ENCODE measurements at regions not wholly inside any gene's neighbourhood (a gene's known extent, or its start where the extent isn't known, plus 50 kb on each side); places are given as distances from the start of the nearest gene placed in this dataset.

DNA sequence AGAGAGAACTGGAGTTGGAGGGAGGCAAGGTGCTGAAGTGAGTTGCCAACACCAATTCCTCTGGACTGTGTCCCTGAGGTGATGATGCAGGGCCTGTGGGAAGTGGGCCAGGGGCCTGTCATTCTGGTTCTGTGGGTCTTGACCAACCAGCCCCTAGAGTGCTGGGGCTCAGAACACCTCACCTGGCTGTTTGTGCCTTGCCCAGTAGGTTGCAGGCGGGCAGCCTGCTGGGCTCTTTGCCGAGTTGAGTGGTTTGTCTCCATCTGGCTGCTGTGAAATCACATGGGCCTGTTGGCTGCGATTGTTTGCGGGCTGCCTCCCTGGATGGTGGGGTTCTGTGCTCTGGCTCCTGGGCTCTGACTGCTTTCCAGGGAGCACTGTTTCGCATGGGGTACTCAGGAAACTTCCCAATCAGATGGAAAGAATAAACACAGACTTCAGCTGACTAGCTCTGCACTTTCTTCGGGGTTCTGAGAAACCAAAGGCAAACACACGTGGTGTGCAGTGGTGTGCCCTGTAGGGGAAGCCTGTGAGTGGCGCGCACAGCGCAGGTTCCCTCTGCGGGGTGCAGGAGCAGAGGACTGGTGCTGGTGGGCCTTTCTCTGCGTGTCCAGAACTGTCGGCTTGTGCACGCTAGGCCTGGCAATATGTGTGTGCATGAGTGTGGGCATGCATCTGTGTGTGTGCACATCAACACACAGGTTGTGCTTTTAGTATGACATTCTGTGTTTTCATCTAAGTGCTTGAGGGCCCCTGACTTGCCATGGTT lies 95.1 kb downstream of the RHOU start:
- Mint-ChIP-seq H3K4me3 (no peak overlapping the region), H3K9me3 (no peaks in the 10 kb centered on the region), H3K4me1 (ENCODE audit: low read depth in 2 of 2) (peaks cover 9 to 24% of the 10 kb centered on the region in 2 donors), H3K36me3 (no peaks in the 10 kb centered on the region), H3K27me3 (peaks cover 3 to 9% of the 10 kb centered on the region in 2 donors), H3K27ac (no peak overlapping the region)
- ATAC-seq (peak; percentile 8 to 26), DNase-seq (ENCODE audit: low spot score) (no peak)

DNA sequence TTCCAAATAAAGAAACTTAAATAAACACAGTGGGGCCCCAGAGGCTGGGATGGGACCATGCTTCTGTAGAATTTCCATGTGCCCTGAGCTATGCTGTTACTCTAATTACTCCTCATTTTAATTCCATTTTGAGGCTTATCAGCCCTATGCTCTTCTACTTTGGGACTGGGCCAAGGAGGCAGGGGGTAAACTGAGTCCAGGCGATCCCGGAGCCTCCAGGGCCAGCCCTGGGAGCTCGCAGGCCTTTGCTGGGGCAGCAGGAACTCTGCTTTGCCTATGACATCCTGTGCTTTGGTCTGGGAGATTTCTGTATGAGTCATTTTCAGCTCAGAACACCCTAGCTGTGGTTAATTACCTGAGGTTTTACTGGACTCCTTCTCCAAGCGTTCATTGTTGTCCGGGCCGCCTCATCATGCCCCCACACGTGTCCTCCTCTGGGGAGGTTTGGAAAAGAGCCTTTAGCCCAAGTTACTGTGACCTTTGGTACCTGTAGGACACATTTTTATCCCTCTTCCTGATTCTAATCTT lies 95.7 kb downstream of the RHOU start:
- Mint-ChIP-seq H3K4me3 (no peak overlapping the region), H3K9me3 (no peaks in the 10 kb centered on the region), H3K4me1 (ENCODE audit: low read depth in 2 of 2) (peaks cover 8 to 18% of the 10 kb centered on the region in 2 donors), H3K27ac (no peak overlapping the region), H3K36me3 (no peaks in the 10 kb centered on the region), H3K27me3 (peaks cover 0 to 11% of the 10 kb centered on the region in 2 donors)
- ATAC-seq = peak in 1 of 2 donors; percentile 75
- no peak for DNase-seq (ENCODE audit: low spot score)

DNA sequence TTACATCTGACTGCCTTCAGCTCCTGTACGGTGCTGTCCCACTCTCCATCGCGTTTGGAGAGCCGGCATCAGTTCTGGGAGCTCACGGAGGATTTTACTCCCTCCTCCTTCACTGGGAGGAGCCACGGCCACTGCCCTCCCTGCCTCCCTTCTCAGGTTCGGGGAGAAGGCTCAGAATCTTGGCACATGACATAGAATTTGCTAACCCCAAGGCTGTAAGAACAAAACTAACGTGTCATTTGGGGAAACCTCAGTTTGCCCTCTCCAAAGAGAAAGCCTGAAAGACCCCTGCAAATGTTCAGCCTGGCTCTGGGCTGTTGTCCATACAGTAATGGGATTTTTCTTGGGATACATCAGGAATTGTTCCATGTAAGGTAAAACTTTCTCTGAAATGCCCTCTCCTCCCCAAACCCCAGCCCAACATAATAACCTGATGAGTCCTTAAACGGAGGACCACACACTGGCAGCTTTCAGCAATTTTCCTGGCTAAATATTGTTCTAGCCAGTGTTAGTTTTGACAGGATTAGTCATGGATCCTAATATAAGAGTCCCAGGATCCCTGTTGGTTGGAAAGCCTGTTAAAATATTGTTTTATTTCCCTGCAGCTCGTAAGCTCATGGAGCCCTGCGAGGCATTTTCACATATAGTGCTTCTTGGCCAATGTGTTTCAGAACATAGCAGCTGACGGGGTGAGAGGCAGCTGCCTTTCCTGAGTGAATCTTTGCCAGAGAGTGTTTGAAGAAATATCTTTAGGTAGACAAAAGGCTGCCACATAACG lies 98.8 kb downstream of the RHOU start:
- Mint-ChIP-seq H3K36me3 (no peaks in the 10 kb centered on the region), H3K9me3 (no peaks in the 10 kb centered on the region), H3K27me3 (peaks cover 0 to 4% of the 10 kb centered on the region in 2 donors), H3K4me3 (no peak overlapping the region), H3K4me1 (ENCODE audit: low read depth in 2 of 2) (peaks cover 0 to 11% of the 10 kb centered on the region in 2 donors), H3K27ac (no peak overlapping the region)
- ATAC-seq = peak in 1 of 2 donors; percentile 47
- no peak for DNase-seq (ENCODE audit: low spot score)

DNA sequence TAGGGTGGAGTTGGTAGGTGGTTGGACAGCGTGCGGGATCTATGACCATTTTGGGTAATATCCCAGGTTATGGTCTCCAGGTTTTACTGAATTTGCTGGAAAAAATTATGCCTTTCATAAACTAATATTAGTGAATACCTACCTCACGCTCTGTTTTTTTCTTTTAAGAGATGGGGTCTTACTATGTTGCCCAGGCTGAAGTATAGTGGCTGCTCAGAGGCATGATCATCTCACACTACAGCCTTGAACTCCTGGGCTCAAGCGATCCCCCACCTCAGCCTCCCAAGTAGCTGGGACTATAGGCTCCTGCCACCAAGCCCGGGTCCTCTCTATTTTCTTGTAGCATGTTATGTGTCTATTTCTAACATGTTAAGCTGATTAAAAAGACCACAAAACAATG lies 100.2 kb downstream of the RHOU start:
- ATAC-seq (no peak), DNase-seq (ENCODE audit: low spot score) (no peak)
- Mint-ChIP-seq H3K27me3 (peaks cover 0 to 4% of the 10 kb centered on the region in 2 donors), H3K4me3 (no peak overlapping the region), H3K9me3 (no peaks in the 10 kb centered on the region), H3K4me1 (ENCODE audit: low read depth in 2 of 2) (peaks cover 0 to 6% of the 10 kb centered on the region in 2 donors), H3K27ac (no peak overlapping the region), H3K36me3 (no peaks in the 10 kb centered on the region)

DNA sequence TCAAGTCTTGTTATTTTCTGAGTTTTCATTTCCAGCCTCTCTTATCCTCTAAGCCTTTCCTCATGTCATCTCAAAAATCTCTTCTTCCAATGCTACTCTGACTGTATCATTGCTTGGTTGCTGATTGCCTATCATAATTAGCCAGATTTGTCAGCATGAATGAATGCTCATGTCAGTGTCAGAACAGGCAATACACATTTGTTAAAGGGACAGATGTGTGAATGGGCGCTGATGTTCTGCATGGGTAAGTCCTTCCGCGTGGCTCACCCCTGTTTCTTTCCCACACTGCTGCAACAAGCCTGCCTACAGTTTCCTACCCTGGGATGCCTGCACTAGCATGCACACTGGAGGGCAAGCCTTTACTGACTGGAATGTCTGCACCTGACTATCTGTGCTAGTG lies 100.6 kb downstream of the RHOU start:
- Mint-ChIP-seq H3K36me3 (no peaks in the 10 kb centered on the region), H3K27me3 (peaks cover 0 to 4% of the 10 kb centered on the region in 2 donors), H3K4me1 (ENCODE audit: low read depth in 2 of 2) (peaks cover 0 to 5% of the 10 kb centered on the region in 2 donors), H3K27ac (no peak overlapping the region), H3K9me3 (no peaks in the 10 kb centered on the region), H3K4me3 (no peak overlapping the region)
- ATAC-seq (no peak), DNase-seq (ENCODE audit: low spot score) (no peak)

DNA sequence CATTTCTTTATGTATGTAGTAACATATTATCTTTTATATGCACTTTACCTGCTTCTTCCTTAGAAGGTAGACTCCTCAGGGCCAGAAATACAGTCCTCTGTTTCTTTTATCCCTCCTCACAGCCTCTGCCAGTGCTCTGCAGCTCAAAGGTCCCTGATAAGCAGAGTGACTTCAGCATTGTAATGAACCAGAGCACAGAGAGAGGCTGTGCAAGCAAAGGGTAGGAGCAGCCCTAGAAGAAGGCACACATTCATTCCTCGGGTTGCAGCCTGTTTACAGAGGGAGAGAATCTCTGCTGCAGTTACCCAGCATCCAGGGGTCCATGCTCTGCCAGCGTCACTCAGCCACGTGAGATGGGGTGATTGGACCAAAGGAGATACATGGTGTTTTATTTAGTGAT lies 101.1 kb downstream of the RHOU start:
- H3K27ac Mint-ChIP-seq = no peak overlapping the region
- DNase-seq (ENCODE audit: low spot score) (no peak), ATAC-seq (no peak)
- no peaks in the 10 kb centered on the region for H3K36me3 Mint-ChIP-seq
- no peaks in the 10 kb centered on the region for H3K9me3 Mint-ChIP-seq
- H3K4me3 Mint-ChIP-seq = no peak overlapping the region
- H3K4me1 Mint-ChIP-seq (ENCODE audit: low read depth in 2 of 2) = peaks cover 0 to under 1% of the 10 kb centered on the region in 2 donors
- H3K27me3 Mint-ChIP-seq = peaks cover 0 to 4% of the 10 kb centered on the region in 2 donors

DNA sequence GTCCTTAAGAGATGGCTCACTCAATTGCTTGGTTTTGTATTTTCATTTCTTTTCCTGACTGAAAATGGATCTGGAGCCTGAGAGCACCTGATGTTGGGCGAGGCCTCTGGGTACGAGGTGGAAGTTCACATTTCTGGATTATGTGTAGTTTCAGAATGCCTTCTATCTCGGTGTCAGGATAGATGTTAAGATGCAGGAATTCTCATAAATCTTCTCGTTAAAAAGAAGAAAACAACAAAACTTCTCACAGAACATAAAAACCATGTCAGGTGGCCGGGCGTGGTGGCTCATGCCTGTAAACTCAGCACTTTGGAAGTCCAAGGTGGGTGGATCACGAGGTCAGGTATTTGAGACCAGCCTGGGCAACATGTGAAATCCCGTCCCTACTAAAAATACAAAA lies 101.8 kb downstream of the RHOU start:
- DNase-seq (ENCODE audit: low spot score) (no peak), ATAC-seq (no peak)
- Mint-ChIP-seq H3K36me3 (no peaks in the 10 kb centered on the region), H3K9me3 (no peaks in the 10 kb centered on the region), H3K4me1 (ENCODE audit: low read depth in 2 of 2) (peaks cover 2 to 4% of the 10 kb centered on the region in 2 donors), H3K27ac (no peak overlapping the region), H3K27me3 (peaks cover 0 to 4% of the 10 kb centered on the region in 2 donors), H3K4me3 (no peak overlapping the region)

DNA sequence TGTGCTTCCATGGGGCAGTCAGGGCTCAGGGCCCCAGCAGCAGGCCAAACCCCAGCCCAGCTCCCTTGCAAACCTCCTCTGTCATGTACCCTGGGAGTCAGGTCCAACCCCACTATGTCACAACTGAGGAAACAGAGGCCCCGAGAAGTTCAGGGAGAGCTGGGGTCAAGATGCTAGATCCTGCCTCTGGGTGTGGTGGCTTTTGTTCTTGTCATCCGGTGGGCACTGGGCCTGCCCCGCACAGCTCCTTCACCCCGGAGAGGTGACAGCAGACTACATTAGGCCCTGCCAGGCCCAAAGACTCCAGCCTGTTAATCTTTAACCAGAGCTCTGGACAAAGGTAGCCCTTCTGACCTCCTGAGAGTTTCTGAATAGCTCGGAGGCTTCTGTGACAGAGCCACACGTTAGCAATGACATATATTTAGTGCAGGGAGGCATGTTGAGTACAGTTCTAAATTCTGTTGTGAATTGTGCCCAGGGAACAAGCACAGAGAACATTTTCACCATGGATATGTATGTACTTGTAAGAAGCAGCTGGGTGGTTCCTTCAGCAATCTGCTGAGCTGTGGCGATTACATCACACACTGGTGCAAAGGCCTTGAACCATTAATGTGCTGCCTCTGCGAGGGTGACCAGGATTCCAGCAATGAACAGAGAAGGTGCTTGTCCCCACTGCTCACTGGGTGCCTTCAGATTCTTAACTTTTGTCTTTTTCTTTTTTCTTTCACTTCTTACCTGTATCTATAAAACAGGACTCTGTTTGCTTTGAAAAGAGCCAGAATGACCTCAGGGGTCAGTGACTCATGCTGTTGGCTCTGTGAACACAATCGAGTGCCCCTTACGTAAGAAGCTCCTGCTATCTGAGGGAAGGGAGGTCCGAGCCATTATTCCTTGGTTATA lies 102.8 kb downstream of the RHOU start:
- no peak for DNase-seq (ENCODE audit: low spot score)
- no peak overlapping the region for H3K27ac Mint-ChIP-seq
- peaks cover 3 to 8% of the 10 kb centered on the region in 2 donors for H3K4me1 Mint-ChIP-seq (ENCODE audit: low read depth in 2 of 2)
- ATAC-seq = peak in 1 of 2 donors; percentile 16
- peaks cover 4% of the 10 kb centered on the region for H3K36me3 Mint-ChIP-seq
- no peak overlapping the region for H3K4me3 Mint-ChIP-seq
- H3K9me3 Mint-ChIP-seq = no peaks in the 10 kb centered on the region
- peaks cover 0 to 4% of the 10 kb centered on the region in 2 donors for H3K27me3 Mint-ChIP-seq

DNA sequence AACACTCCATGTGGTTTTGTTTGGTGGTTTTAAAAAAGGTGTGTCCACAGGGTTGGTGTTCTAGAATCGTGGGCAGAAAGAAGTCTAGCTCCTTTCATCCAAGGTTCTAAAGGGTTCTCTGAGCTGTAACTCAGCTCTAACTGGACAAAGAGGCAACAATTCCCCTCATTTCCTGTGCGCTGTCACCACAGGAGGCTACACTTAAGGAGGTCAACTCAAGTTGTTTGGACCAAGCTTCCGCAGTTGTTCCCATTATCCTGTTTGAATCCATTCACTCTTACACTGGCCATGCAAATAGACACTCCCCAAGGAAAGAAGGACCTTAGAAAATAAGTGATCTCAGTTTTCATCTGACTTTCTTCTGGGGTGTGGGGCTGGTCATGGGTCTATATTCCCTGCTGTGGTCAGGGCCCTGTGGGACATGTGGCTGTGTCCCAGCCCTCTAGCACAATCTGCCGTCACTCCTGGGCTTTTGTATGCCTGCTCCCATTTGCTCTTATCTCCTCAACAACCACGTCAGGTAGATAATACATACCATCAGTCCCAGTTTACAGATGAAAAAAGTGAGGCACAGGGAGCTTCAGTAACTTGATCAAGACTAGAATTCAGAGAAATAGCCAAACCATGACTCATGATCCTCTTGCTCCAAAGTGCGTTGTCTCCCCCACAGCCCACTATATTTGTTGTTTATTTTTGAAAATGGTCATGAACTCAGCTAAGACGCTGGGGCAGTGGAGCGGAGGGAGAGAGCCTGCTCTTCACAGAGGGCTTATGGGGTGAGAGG lies 103.6 kb downstream of the RHOU start:
- Mint-ChIP-seq H3K27me3 (peaks cover 0 to 4% of the 10 kb centered on the region in 2 donors), H3K4me1 (ENCODE audit: low read depth in 2 of 2) (peaks cover 3 to 8% of the 10 kb centered on the region in 2 donors), H3K36me3 (peaks cover 4% of the 10 kb centered on the region), H3K9me3 (no peaks in the 10 kb centered on the region), H3K27ac (no peak overlapping the region), H3K4me3 (no peak overlapping the region)
- DNase-seq (ENCODE audit: low spot score) (no peak), ATAC-seq (no peak)

DNA sequence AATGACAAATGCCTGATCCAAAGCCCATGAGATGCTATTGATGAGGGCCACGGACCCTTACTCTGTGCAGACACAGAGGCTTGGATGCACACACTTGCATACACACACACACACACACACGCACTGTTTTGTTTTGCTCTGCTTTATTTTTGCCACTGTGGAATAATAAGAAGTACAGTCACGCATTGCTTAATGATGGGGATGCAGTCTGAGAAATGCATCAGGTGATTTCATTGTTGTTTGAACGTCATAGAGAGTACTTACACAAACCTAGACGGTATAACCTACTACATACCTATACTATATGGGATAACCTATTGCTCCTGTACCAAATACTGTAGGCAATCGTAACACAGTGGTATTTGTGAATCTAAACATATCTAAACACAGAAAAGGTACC lies 104.4 kb downstream of the RHOU start:
- H3K27ac Mint-ChIP-seq = no peak overlapping the region
- DNase-seq (ENCODE audit: low spot score) = no peak
- no peak for ATAC-seq
- no peak overlapping the region for H3K4me3 Mint-ChIP-seq
- H3K9me3 Mint-ChIP-seq = no peaks in the 10 kb centered on the region
- H3K4me1 Mint-ChIP-seq (ENCODE audit: low read depth in 2 of 2) = peaks cover 3 to 8% of the 10 kb centered on the region in 2 donors
- H3K27me3 Mint-ChIP-seq = peaks cover 0 to 4% of the 10 kb centered on the region in 2 donors
- H3K36me3 Mint-ChIP-seq = peaks cover 4% of the 10 kb centered on the region

DNA sequence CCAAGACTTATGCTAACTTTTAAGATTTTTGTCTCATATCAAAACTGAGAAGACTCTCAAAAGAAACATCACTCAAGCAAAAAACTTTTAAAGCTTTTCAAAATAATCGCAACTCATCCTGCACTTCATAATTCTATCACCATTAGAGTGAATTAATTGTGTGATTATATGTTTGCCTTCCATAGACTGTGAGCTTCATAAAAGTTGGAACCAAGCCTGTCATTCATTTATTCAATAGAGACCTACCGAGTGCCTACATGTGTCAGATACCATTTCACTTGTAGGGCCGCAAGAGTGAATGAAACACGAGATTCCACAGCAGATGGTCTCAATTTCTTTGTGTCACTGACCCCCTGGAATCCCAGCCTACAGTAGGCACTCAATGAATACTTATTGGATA lies 106.4 kb downstream of the RHOU start:
- H3K4me1 Mint-ChIP-seq (ENCODE audit: low read depth in 2 of 2) = peaks cover 3 to 8% of the 10 kb centered on the region in 2 donors
- H3K27me3 Mint-ChIP-seq = no peaks in the 10 kb centered on the region
- H3K27ac Mint-ChIP-seq = no peak overlapping the region
- ATAC-seq = no peak
- peaks cover 4% of the 10 kb centered on the region for H3K36me3 Mint-ChIP-seq
- DNase-seq (ENCODE audit: low spot score) = no peak
- H3K9me3 Mint-ChIP-seq = no peaks in the 10 kb centered on the region
- no peak overlapping the region for H3K4me3 Mint-ChIP-seq

DNA sequence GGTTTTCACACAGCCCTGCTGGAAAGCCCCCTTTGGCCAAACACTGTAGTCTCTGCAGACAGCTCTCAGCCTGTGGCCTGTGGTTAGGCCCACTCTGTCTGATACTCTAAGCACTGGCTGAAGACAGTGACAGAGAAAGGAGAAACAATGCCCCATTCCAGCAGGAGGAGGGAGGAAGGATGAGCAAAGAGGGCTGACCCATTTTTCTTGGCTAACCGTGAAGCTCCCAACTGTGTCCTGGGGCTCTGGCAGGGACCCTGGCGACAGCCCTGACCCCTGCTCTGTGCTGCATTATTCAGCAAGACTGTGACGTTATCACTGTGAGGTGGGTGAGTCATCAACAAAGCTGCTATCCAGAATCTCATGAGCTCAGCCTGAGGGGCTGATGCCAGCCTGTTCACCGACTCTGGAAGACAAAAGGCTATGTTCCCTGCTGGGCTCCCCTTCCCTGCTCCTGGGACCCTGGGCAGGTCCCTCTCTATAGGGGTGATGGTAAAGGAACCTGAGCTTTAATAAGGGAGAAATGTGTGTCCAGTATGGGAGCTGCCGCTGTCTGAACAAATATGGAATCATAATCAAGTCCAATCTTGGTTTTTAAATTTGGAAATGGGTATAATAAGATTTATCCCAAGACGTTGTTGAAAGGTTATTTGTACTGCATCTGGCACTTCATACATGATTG lies 107.0 kb downstream of the RHOU start:
- Mint-ChIP-seq H3K9me3 (no peaks in the 10 kb centered on the region), H3K27me3 (no peaks in the 10 kb centered on the region), H3K36me3 (peaks cover 4% of the 10 kb centered on the region), H3K4me3 (no peak overlapping the region), H3K4me1 (ENCODE audit: low read depth in 2 of 2) (peaks cover 3 to 8% of the 10 kb centered on the region in 2 donors), H3K27ac (no peak overlapping the region)
- ATAC-seq (peak; percentile 75 to 77), DNase-seq (ENCODE audit: low spot score) (no peak)

Data from natural killer cell treated with Interleukin-12 subunit alpha and Interleukin-12 subunit beta and Interleukin-15 and Interleukin-18, amount 100 ng/mL, for 72 hours (primary cell).